Esophagus muscularis mucosa (tissue), 3 donors: ENCODE measurements at regions not wholly inside any gene's neighbourhood (a gene's known extent, or its start where the extent isn't known, plus 50 kb on each side); places are given as distances from the start of the nearest gene placed in this dataset.

Source experiments
- POLR2A ChIP-seq: fragments of 450-650 bp; IDR thresholded peaks from one replicate; pipeline ENCODE4 v1.6.1; 2017; ENCODE audit warnings: antibody characterized with exemption, moderate library complexity, mild to moderate bottlenecking, low read depth
- POLR2AphosphoS5 ChIP-seq, 2 donors: sonication (generic); formaldehyde crosslinking; IDR thresholded peaks; one replicate each; pipeline ENCODE4 v1.6.1; 2017; ENCODE audit warnings: antibody characterized with exemption in 2 of 2
- TF ChIP-seq, protein P1 (sequence below), 3 experiments: fragments of 200-600 bp in 2 of 3; fragments of 450-650 bp in 1 of 3; sonication (generic) in 2 of 3; IDR thresholded peaks; one replicate each; pipeline ENCODE4 v1.5.1; 2017 to 2019; ENCODE audit warnings: antibody characterized with exemption in 3 of 3, mild to moderate bottlenecking in 2 of 3, moderate library complexity in 1 of 3

DNA sequence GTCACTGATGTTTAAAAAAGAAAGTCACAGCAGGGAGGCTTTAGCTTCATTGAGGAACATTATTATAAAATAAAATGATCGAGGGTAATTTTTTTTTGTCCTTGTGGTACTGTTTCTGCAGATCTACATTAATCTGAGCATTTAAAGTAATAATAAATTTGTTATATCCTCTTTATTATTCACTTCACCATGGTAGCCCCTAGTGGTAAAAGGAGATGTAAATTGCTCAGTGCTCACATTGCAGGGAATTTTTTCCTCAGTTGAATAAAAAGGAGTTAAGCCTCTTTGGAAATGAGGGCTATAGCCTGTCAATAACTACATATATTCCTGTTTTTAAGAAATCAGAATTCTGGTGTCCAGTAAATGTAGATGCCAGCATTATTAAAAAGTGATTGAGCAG lies 99.7 kb upstream of the VPREB1 start:
- TF ChIP-seq, protein P1, sequence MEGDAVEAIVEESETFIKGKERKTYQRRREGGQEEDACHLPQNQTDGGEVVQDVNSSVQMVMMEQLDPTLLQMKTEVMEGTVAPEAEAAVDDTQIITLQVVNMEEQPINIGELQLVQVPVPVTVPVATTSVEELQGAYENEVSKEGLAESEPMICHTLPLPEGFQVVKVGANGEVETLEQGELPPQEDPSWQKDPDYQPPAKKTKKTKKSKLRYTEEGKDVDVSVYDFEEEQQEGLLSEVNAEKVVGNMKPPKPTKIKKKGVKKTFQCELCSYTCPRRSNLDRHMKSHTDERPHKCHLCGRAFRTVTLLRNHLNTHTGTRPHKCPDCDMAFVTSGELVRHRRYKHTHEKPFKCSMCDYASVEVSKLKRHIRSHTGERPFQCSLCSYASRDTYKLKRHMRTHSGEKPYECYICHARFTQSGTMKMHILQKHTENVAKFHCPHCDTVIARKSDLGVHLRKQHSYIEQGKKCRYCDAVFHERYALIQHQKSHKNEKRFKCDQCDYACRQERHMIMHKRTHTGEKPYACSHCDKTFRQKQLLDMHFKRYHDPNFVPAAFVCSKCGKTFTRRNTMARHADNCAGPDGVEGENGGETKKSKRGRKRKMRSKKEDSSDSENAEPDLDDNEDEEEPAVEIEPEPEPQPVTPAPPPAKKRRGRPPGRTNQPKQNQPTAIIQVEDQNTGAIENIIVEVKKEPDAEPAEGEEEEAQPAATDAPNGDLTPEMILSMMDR (IDR thresholded peaks at IDR 0.05) = no peak
- TF ChIP-seq POLR2AphosphoS5 (IDR thresholded peaks at IDR 0.05) (no peak), POLR2A (no peak)
